ENCODE measurements at regions not wholly inside any gene's neighbourhood (a gene's known extent, or its start where the extent isn't known, plus 50 kb on each side); places are given as distances from the start of the nearest gene placed in this dataset.

DNA sequence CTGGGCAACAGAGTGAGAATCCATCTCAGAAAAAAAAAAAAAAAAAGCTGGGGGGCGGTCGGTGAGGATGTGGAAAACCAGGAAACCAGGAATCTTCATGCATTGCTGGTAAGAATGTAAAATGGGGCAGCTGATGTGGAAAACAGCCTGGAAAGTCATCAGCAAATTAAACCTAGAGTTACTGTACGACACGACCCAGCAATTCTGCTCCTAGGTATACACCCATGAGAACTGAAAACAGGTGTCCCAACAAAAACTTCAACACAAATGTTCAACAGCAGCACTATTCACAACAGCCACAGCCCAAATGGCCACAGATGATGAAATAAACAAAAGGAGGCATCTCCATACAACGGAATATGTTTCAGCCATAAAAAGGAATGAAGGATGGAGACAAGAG is 97.3 kb downstream of the NCOR2 start:
- Histone ChIP-seq H2AFZ (ENCODE audit: control insufficient read depth, low read depth, low read length) (no peak overlapping the region), H3K27me3 (replicated peaks in 1 of 2; ENCODE audit: control insufficient read depth in 2 of 2, insufficient read depth in 2 of 2, low read length in 1 of 2) (no peaks in the 10 kb centered on the region), H3K9ac (ENCODE audit: control insufficient read depth, insufficient read depth, low read length) (no peak overlapping the region), H3K79me2 (ENCODE audit: control insufficient read depth, insufficient read depth, low read length) (peaks cover 18% of the 10 kb centered on the region), H3K9me3 (replicated peaks; ENCODE audit: control insufficient read depth, insufficient read depth, low read length) (peaks cover 40% of the 10 kb centered on the region), H3K4me2 (ENCODE audit: control insufficient read depth, insufficient read depth) (no peak overlapping the region), H3K27ac (ENCODE audit: control insufficient read depth, insufficient read depth) (no peak overlapping the region), H4K20me1 (ENCODE audit: control insufficient read depth, insufficient read depth) (no peaks in the 10 kb centered on the region), H3K36me3 (ENCODE audit: control insufficient read depth in 2 of 2, insufficient read depth in 2 of 2, low read length in 1 of 2) (peaks cover 39 to 41% of the 10 kb centered on the region in 2 experiments; a peak in 3 of 4 replicates), H3K4me1 (ENCODE audit: control insufficient read depth, insufficient read depth, low read length) (peaks cover 17% of the 10 kb centered on the region), H3K4me3 (no peak overlapping the region)
- ChIA-PET SMC1A (ENCODE audit: uncharacterized antibody, unreplicated experiment) (interaction anchor here (1.0 to 1.3 kb wide), 2 partner anchors 10 to 295 kb away, joined by 3 to 4 read pairs; no protein-coding TSS in a partner anchor), RAD21 (ENCODE audit: unreplicated experiment) (no interaction called here), POLR2A (no interaction called here), CTCF (interaction anchor here (0.6 kb wide), 1 partner anchor 20 kb away, joined by 3 read pairs; no protein-coding TSS in a partner anchor)
- TF ChIP-seq SIN3A (IDR thresholded peaks at IDR 0.05; ENCODE audit: low read depth, low read length) (no peak), CHD1 (IDR thresholded peaks at IDR 0.05; ENCODE audit: low read depth, low read length) (no peak)
- no peak for FAIRE-seq
- no peak for DNase-seq (ENCODE audit: low read depth, low spot score)
- intact Hi-C loops (cut with micrococcal nuclease; ENCODE audit: unreplicated experiment), result no loop called here
- in situ Hi-C loops (cut with MboI), result no loop called here
- no TSS peak for BruUV-seq (replicated peaks)
- ATAC-seq, result no peak
- 95% methylated on average over 5 of the region's 5 CpGs for WGBS (ENCODE audit: insufficient coverage, insufficient replicate concordance, low lambda C conversion rate, missing lambda C conversion rate)

DNA sequence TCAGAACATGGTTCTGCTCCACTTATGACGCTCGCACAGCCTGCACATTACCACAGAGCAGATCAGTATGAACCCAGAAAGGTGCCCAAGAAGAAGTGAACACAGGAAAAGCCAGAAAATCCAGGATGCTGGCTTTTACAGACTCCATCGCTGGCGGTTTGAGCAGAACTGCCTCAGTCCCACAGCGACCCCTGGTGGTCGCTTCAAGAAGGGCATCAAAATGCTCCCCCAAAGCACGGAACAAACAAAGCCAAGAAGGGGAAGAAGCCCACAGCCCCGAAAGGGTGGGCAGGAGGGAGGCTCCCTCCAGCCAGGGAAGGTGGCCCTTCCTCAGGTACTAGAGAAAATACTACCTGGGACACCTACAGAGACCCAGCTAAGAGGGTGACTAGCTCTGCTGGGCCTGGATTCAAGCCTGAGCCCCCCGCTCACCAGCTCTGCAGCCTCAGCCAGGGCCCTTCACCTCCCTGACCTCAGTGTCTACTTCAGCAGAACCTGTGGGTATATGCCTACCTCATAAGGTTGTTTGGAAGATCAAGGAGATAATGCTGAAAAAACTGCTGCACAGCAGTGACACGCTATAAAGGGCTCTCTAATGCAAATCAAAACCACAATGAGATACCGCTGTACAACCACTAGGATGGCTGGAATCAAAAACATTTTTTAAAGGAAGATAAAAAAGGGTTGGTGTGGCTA is 98.1 kb downstream of the NCOR2 start:
- WGBS (ENCODE audit: insufficient coverage, insufficient replicate concordance, low lambda C conversion rate, missing lambda C conversion rate), result 79% methylated on average over 10 of the region's 11 CpGs
- peaks cover 17% of the 10 kb centered on the region for H3K4me1 ChIP-seq (ENCODE audit: control insufficient read depth, insufficient read depth, low read length)
- no peak overlapping the region for H2AFZ ChIP-seq (ENCODE audit: control insufficient read depth, low read depth, low read length)
- H3K4me2 ChIP-seq (ENCODE audit: control insufficient read depth, insufficient read depth), result no peak overlapping the region
- no peak for DNase-seq (ENCODE audit: low read depth, low spot score)
- H3K4me3 ChIP-seq, result no peak overlapping the region
- no peak overlapping the region for H3K9ac ChIP-seq (ENCODE audit: control insufficient read depth, insufficient read depth, low read length)
- H3K79me2 ChIP-seq (ENCODE audit: control insufficient read depth, insufficient read depth, low read length), result peaks cover 22% of the 10 kb centered on the region
- BruUV-seq (replicated peaks), result no TSS peak
- peaks cover 39 to 44% of the 10 kb centered on the region in 2 experiments; a peak in 3 of 4 replicates for H3K36me3 ChIP-seq (ENCODE audit: control insufficient read depth in 2 of 2, insufficient read depth in 2 of 2, low read length in 1 of 2)
- in situ Hi-C loops (cut with MboI) (no loop called here), intact Hi-C loops (cut with micrococcal nuclease; ENCODE audit: unreplicated experiment) (no loop called here)
- no peaks in the 10 kb centered on the region for H3K27me3 ChIP-seq (replicated peaks in 1 of 2; ENCODE audit: control insufficient read depth in 2 of 2, insufficient read depth in 2 of 2, low read length in 1 of 2)
- no peaks in the 10 kb centered on the region for H4K20me1 ChIP-seq (ENCODE audit: control insufficient read depth, insufficient read depth)
- ChIA-PET CTCF (interaction anchor here (0.6 kb wide), 1 partner anchor 22 kb away, joined by 3 read pairs; no protein-coding TSS in a partner anchor), POLR2A (no interaction called here), RAD21 (ENCODE audit: unreplicated experiment) (no interaction called here), SMC1A (ENCODE audit: uncharacterized antibody, unreplicated experiment) (interaction anchor here (1.0 to 1.3 kb wide), 2 partner anchors 11 to 296 kb away, joined by 3 to 4 read pairs; no protein-coding TSS in a partner anchor)
- no peak overlapping the region for H3K27ac ChIP-seq (ENCODE audit: control insufficient read depth, insufficient read depth)
- H3K9me3 ChIP-seq (replicated peaks; ENCODE audit: control insufficient read depth, insufficient read depth, low read length), result peaks cover 42% of the 10 kb centered on the region
- no peak for FAIRE-seq
- ATAC-seq, result no peak
- TF ChIP-seq, protein P1, sequence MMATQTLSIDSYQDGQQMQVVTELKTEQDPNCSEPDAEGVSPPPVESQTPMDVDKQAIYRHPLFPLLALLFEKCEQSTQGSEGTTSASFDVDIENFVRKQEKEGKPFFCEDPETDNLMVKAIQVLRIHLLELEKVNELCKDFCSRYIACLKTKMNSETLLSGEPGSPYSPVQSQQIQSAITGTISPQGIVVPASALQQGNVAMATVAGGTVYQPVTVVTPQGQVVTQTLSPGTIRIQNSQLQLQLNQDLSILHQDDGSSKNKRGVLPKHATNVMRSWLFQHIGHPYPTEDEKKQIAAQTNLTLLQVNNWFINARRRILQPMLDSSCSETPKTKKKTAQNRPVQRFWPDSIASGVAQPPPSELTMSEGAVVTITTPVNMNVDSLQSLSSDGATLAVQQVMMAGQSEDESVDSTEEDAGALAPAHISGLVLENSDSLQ (IDR thresholded peaks at IDR 0.05), result no peak
- TF ChIP-seq TAF1 (IDR thresholded peaks at IDR 0.05; ENCODE audit: borderline replicate concordance, low read depth, low read length), result no peak
- TF ChIP-seq SPI1 (IDR thresholded peaks at IDR 0.05; ENCODE audit: borderline replicate concordance, insufficient read depth, low read depth, low read length), result no peak
- peak; percentile 56 for TF ChIP-seq RUNX3 (IDR thresholded peaks at IDR 0.05; ENCODE audit: low read length)
- no peak for TF ChIP-seq ZNF384 (IDR thresholded peaks at IDR 0.05; ENCODE audit: borderline replicate concordance, low read depth, low read length)
- TF ChIP-seq, protein P2, sequence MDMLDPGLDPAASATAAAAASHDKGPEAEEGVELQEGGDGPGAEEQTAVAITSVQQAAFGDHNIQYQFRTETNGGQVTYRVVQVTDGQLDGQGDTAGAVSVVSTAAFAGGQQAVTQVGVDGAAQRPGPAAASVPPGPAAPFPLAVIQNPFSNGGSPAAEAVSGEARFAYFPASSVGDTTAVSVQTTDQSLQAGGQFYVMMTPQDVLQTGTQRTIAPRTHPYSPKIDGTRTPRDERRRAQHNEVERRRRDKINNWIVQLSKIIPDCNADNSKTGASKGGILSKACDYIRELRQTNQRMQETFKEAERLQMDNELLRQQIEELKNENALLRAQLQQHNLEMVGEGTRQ (IDR thresholded peaks at IDR 0.05; ENCODE audit: borderline replicate concordance, low read depth, low read length), result no peak
- 0 out of 3 replicates have a peak, but pooled peaks have one; percentile 12 for TF ChIP-seq POU2F2 (IDR thresholded peaks at IDR 0.05; ENCODE audit: borderline replicate concordance, low read depth, low read length)
- no peak for TF ChIP-seq RBBP5 (conservative IDR thresholded peaks at IDR 0.05)
- no peak for TF ChIP-seq YBX1 (IDR thresholded peaks at IDR 0.05)
- no peak for TF ChIP-seq ZSCAN29 (IDR thresholded peaks at IDR 0.05)
- no peak for TF ChIP-seq KDM1A (IDR thresholded peaks at IDR 0.05; ENCODE audit: borderline replicate concordance)
- no peak for TF ChIP-seq MXI1 (IDR thresholded peaks at IDR 0.05; ENCODE audit: low read depth, low read length)
- peak; percentile 26; the same call in 1 of the 2 replicates for TF ChIP-seq YY1 (IDR thresholded peaks at IDR 0.05; ENCODE audit: low read depth, low read length)
- TF ChIP-seq, protein P3, sequence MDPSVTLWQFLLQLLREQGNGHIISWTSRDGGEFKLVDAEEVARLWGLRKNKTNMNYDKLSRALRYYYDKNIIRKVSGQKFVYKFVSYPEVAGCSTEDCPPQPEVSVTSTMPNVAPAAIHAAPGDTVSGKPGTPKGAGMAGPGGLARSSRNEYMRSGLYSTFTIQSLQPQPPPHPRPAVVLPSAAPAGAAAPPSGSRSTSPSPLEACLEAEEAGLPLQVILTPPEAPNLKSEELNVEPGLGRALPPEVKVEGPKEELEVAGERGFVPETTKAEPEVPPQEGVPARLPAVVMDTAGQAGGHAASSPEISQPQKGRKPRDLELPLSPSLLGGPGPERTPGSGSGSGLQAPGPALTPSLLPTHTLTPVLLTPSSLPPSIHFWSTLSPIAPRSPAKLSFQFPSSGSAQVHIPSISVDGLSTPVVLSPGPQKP (IDR thresholded peaks at IDR 0.05; ENCODE audit: low read depth, low read length), result no peak

All from GM12878 (cell line).